PC-3 (cell line): ENCODE measurements at regions not wholly inside any gene's neighbourhood (a gene's known extent, or its start where the extent isn't known, plus 50 kb on each side); places are given as distances from the start of the nearest gene placed in this dataset.

ENCODE experiments used
- ATAC-seq: fragments of 200-7000 bp; cut with Tn5 transposase; 2 replicates; pipeline ENCODE4 v1.9.1; 2020; ENCODE audit warnings: mild to moderate bottlenecking, moderate library complexity
- BruUV-seq: library from RNA; stranded (reverse); fragments of 400-500 nt; replicated peaks from 2 replicates; lab custom pipeline; 2021; lab: Mats Ljungman, UMichigan
- CTCF ChIA-PET: fragments of 300-600 bp; sonication (Branson Sonifier 250); formaldehyde crosslinking; loops from one replicate; lab custom pipeline; 2022; ENCODE audit warnings: antibody characterized with exemption; lab: Charles Lee
- POLR2A ChIA-PET: fragments of 300-600 bp; sonication (Branson Sonifier 250); formaldehyde crosslinking; loops from one replicate; lab custom pipeline; 2022; ENCODE audit warnings: antibody characterized with exemption; ENCODE audit not compliant: unreplicated experiment; lab: Charles Lee
- DNase-seq: peaks from one replicate; pipeline ENCODE4 v3.0.0-alpha.2; 2015
- H2AFZ ChIP-seq: fragments of 300-600 bp; sonication (generic); 2 replicates; pipeline ENCODE4 v1.6.0; 2016; ENCODE audit warnings: antibody characterized with exemption, low read length
- H3F3A ChIP-seq: fragments of 300-600 bp; sonication (generic); one replicate; pipeline ENCODE4 v1.6.0; 2017; ENCODE audit warnings: antibody characterized with exemption, low read length, control low read depth, mild to moderate bottlenecking; ENCODE audit not compliant: unreplicated experiment
- H3K27ac ChIP-seq: fragments of 300-600 bp; sonication (generic); 2 replicates; pipeline ENCODE4 v1.5.1; 2016; ENCODE audit warnings: mild to moderate bottlenecking, low read length
- H3K27me3 ChIP-seq: fragments of 300-600 bp; sonication (generic); 2 replicates; pipeline ENCODE4 v1.6.1; 2016; ENCODE audit warnings: low read length, mixed read lengths
- H3K36me3 ChIP-seq: fragments of 300-600 bp; sonication (generic); 2 replicates; pipeline ENCODE4 v1.6.1; 2016; ENCODE audit warnings: low read depth, mixed run types, low read length, mixed read lengths
- H3K4me1 ChIP-seq: fragments of 300-600 bp; sonication (generic); 2 replicates; pipeline ENCODE4 v1.5.1; 2016; ENCODE audit warnings: low read length; ENCODE audit not compliant: insufficient read depth
- H3K4me2 ChIP-seq: fragments of 300-600 bp; sonication (generic); 2 replicates; pipeline ENCODE4 v1.6.0; 2016; ENCODE audit warnings: low read length
- H3K4me3 ChIP-seq: fragments of 300-600 bp; sonication (generic); 2 replicates; pipeline ENCODE4 v1.5.1; 2016; ENCODE audit warnings: mild to moderate bottlenecking, low read length, mixed read lengths
- H3K79me2 ChIP-seq: fragments of 300-600 bp; sonication (generic); 2 replicates; pipeline ENCODE4 v1.6.1; 2017; ENCODE audit warnings: low read length, mixed read lengths
- H3K9ac ChIP-seq: fragments of 300-600 bp; sonication (generic); 2 replicates; pipeline ENCODE4 v1.6.0; 2016; ENCODE audit warnings: mild to moderate bottlenecking, low read length
- H3K9me2 ChIP-seq: fragments of 300-600 bp; sonication (generic); replicated peaks from 2 replicates; pipeline ENCODE4 v1.6.1; 2016; ENCODE audit warnings: mixed run types, low read length, mixed read lengths
- H3K9me3 ChIP-seq: fragments of 300-600 bp; sonication (generic); 2 replicates; pipeline ENCODE4 v1.6.1; 2016; ENCODE audit warnings: low read length, mixed read lengths
- H4K20me1 ChIP-seq: fragments of 300-600 bp; sonication (generic); 2 replicates; pipeline ENCODE4 v1.6.1; 2016; ENCODE audit warnings: low read length, mixed read lengths
- EZH2 ChIP-seq: fragments of 300-600 bp; sonication (generic); IDR thresholded peaks from one replicate; pipeline ENCODE4 v1.6.1; 2017; ENCODE audit warnings: antibody characterized with exemption, mild to moderate bottlenecking, low read length; ENCODE audit not compliant: unreplicated experiment
- EZH2phosphoT487 ChIP-seq: fragments of 300-600 bp; sonication (generic); IDR thresholded peaks from 2 replicates; pipeline ENCODE4 v1.6.1; 2018; ENCODE audit warnings: mild to moderate bottlenecking, antibody characterized with exemption, low read length, borderline replicate concordance
- intact Hi-C: fragments of 100-400 bp; cut with micrococcal nuclease; formaldehyde crosslinking; loops from 2 replicates; pipeline ENCODE4 v1.9.0; 2023
- TF ChIP-seq, protein P1 (sequence below): fragments of 300-600 bp; sonication (generic); conservative IDR thresholded peaks from 2 replicates; pipeline ENCODE4 v1.5.1; 2017; ENCODE audit warnings: antibody characterized with exemption, low read depth, mild to moderate bottlenecking, low read length

DNA sequence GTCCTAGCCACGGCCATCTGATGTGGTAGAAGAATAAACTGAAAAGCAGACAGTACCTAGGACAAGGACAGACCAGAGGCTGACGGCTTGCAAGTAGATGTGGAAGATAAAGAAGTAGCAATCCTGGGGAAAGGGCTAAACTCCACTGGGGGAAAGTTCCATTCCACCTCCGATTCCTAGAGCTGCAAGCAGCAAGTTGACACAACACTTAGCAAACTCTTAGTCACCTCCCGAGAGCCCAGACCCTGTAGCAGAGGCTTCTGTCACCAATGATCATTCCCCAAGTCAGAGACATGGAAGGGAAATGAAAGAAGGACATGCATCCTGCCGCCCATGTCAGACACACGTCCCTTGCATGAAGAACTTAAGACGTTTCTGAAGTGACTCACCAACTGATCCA lies 99.2 kb upstream of the RPS6KA2 start:
- POLR2A ChIA-PET = no interaction called here
- Histone ChIP-seq H3F3A (no peaks in the 10 kb centered on the region), H3K4me3 (0 out of 2 replicates have a peak overlapping the region, but pooled peaks have one; percentile 9), H3K9ac (peak overlapping the region; percentile 53), H3K4me2 (peak overlapping the region; percentile 73), H3K79me2 (no peaks in the 10 kb centered on the region), H3K27me3 (no peaks in the 10 kb centered on the region), H3K4me1 (peaks cover 47% of the 10 kb centered on the region), H3K9me2 (no peaks in the 10 kb centered on the region), H4K20me1 (no peaks in the 10 kb centered on the region), H3K36me3 (no peaks in the 10 kb centered on the region), H3K9me3 (no peaks in the 10 kb centered on the region), H2AFZ (no peak overlapping the region), H3K27ac (peak overlapping the region; percentile 86)
- TF ChIP-seq, protein P1, sequence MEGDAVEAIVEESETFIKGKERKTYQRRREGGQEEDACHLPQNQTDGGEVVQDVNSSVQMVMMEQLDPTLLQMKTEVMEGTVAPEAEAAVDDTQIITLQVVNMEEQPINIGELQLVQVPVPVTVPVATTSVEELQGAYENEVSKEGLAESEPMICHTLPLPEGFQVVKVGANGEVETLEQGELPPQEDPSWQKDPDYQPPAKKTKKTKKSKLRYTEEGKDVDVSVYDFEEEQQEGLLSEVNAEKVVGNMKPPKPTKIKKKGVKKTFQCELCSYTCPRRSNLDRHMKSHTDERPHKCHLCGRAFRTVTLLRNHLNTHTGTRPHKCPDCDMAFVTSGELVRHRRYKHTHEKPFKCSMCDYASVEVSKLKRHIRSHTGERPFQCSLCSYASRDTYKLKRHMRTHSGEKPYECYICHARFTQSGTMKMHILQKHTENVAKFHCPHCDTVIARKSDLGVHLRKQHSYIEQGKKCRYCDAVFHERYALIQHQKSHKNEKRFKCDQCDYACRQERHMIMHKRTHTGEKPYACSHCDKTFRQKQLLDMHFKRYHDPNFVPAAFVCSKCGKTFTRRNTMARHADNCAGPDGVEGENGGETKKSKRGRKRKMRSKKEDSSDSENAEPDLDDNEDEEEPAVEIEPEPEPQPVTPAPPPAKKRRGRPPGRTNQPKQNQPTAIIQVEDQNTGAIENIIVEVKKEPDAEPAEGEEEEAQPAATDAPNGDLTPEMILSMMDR = no peak
- no peak for TF ChIP-seq EZH2phosphoT487
- DNase-seq (peak; percentile 79), ATAC-seq (peak; percentile 69)
- intact Hi-C loops = loop anchor here (10.0 kb wide), 1 partner anchor 171 kb away; no protein-coding TSS in a partner anchor
- CTCF ChIA-PET = interaction anchor here (1.1 kb wide), 1 partner anchor 49 kb away, joined by 3 read pairs; no protein-coding TSS in a partner anchor
- BruUV-seq = no TSS peak

DNA sequence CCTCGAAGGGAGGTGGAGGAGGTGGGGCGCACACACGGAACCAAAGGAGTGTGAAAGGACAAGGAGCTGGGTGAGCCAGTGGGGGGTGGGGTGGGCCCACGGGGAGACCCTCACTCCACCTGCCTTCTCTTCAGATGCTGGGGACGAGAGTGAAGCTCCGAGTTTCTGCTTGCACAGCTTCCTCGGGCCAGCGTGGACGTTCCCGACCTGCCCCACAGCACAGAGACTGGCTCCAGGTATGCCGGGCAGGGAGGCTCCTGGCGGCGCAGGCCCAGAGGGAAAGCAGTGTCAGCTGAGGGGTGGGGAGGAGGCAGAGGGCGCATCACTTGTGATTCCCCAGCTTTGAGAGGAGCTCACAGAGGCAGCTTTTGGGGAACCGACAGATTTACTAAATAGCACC lies 98.5 kb upstream of the RPS6KA2 start:
- DNase-seq (no peak), ATAC-seq (no peak)
- H3K4me2 ChIP-seq = peak overlapping the region; percentile 73
- H3K27me3 ChIP-seq = no peaks in the 10 kb centered on the region
- ChIA-PET POLR2A (no interaction called here), CTCF (no interaction called here)
- no peaks in the 10 kb centered on the region for H3K36me3 ChIP-seq
- H3K9me3 ChIP-seq = no peaks in the 10 kb centered on the region
- no peaks in the 10 kb centered on the region for H3K9me2 ChIP-seq
- BruUV-seq = no TSS peak
- intact Hi-C loops = loop anchor here (10.0 kb wide), 1 partner anchor 171 kb away; no protein-coding TSS in a partner anchor
- TF ChIP-seq, protein P1 = no peak
- TF ChIP-seq EZH2 (no peak), EZH2phosphoT487 (no peak)
- H2AFZ ChIP-seq = no peak overlapping the region
- H3K4me3 ChIP-seq = 0 out of 2 replicates have a peak overlapping the region, but pooled peaks have one; percentile 9
- H3K4me1 ChIP-seq = peaks cover 54% of the 10 kb centered on the region
- H3K9ac ChIP-seq = peak overlapping the region; percentile 53
- H3K27ac ChIP-seq = peak overlapping the region; percentile 86
- H3K79me2 ChIP-seq = no peaks in the 10 kb centered on the region
- no peaks in the 10 kb centered on the region for H4K20me1 ChIP-seq
- H3F3A ChIP-seq = no peaks in the 10 kb centered on the region

DNA sequence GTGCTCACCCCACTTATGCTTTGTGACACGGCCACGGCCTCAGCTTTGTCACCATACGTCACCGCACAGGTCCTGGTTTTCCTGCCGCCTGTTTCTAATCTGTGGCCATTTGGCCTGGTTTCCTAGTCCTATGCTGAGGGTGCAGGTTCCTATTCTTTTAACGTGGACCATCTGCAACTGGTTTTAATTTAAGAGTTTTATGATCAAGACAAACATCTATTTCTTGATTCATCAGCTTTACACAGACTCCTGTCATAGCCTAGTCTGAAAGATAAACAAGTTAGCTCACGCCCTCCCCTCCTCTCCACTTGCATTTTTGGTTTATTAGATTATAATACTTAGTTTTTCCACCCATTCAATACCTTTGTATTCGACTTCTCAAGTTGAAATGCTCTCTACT lies 97.5 kb upstream of the RPS6KA2 start:
- Histone ChIP-seq H3K9me3 (no peaks in the 10 kb centered on the region), H3K27ac (peak overlapping the region; percentile 86), H3K9ac (peak overlapping the region; percentile 53), H3K9me2 (no peaks in the 10 kb centered on the region), H3K4me1 (peaks cover 54% of the 10 kb centered on the region), H3K4me3 (no peak overlapping the region), H2AFZ (0 out of 2 replicates have a peak overlapping the region, but pooled peaks have one; percentile 29), H4K20me1 (no peaks in the 10 kb centered on the region), H3K36me3 (no peaks in the 10 kb centered on the region), H3K27me3 (no peaks in the 10 kb centered on the region), H3K4me2 (peak overlapping the region; percentile 73), H3F3A (no peaks in the 10 kb centered on the region), H3K79me2 (no peaks in the 10 kb centered on the region)
- DNase-seq = peak; percentile 61
- CTCF ChIA-PET = no interaction called here
- no peak for TF ChIP-seq EZH2
- TF ChIP-seq EZH2phosphoT487 = no peak
- TF ChIP-seq, protein P1 = no peak
- POLR2A ChIA-PET = interaction anchor here (0.6 kb wide), 2 partner anchors 46 to 1104 kb away, joined by 4 to 7 read pairs; no protein-coding TSS in a partner anchor
- ATAC-seq = peak; percentile 60
- intact Hi-C loops = loop anchor here (10.0 kb wide), 1 partner anchor 170 kb away; no protein-coding TSS in a partner anchor
- BruUV-seq = no TSS peak
